ENCODE measurements at regions not wholly inside any gene's neighbourhood (a gene's known extent, or its start where the extent isn't known, plus 50 kb on each side); places are given as distances from the start of the nearest gene placed in this dataset.
"Not testable (repeated sequence)": the region's sequence is repeated elsewhere in the genome, so short reads cannot be mapped to it uniquely, and the experiment has no call there.

- TF ChIP-seq, protein P1, sequence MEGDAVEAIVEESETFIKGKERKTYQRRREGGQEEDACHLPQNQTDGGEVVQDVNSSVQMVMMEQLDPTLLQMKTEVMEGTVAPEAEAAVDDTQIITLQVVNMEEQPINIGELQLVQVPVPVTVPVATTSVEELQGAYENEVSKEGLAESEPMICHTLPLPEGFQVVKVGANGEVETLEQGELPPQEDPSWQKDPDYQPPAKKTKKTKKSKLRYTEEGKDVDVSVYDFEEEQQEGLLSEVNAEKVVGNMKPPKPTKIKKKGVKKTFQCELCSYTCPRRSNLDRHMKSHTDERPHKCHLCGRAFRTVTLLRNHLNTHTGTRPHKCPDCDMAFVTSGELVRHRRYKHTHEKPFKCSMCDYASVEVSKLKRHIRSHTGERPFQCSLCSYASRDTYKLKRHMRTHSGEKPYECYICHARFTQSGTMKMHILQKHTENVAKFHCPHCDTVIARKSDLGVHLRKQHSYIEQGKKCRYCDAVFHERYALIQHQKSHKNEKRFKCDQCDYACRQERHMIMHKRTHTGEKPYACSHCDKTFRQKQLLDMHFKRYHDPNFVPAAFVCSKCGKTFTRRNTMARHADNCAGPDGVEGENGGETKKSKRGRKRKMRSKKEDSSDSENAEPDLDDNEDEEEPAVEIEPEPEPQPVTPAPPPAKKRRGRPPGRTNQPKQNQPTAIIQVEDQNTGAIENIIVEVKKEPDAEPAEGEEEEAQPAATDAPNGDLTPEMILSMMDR (IDR thresholded peaks at IDR 0.05; ENCODE audit: low read depth, low read length) = peak; percentile 34
Observed at GRCh38 chr4:15197005-15197404, 194.7 kb downstream of the CPEB2 start.

GRCh38 chr4:15198070-15198727 is 195.9 kb downstream of the CPEB2 start:
- TF ChIP-seq, protein P1 (IDR thresholded peaks at IDR 0.05; ENCODE audit: low read depth, low read length) = no peak
- H3K36me3 ChIP-seq = no peaks in the 10 kb centered on the region
- H3K9me3 ChIP-seq = no peaks in the 10 kb centered on the region
- DNase-seq = no peak
- H3K4me1 ChIP-seq = no peaks in the 10 kb centered on the region
- no peak overlapping the region for H3K4me3 ChIP-seq (ENCODE audit: low read depth, low read length)
- H3K27me3 ChIP-seq = no peaks in the 10 kb centered on the region

More at GRCh38 chr4:15197005-15197404, 194.7 kb downstream of the CPEB2 start:
- Histone ChIP-seq H3K4me3 (ENCODE audit: low read depth, low read length) (no peak overlapping the region), H3K4me1 (no peaks in the 10 kb centered on the region), H3K36me3 (no peaks in the 10 kb centered on the region), H3K9me3 (no peaks in the 10 kb centered on the region), H3K27me3 (no peaks in the 10 kb centered on the region)
- DNase-seq = peak; percentile 12

DNA sequence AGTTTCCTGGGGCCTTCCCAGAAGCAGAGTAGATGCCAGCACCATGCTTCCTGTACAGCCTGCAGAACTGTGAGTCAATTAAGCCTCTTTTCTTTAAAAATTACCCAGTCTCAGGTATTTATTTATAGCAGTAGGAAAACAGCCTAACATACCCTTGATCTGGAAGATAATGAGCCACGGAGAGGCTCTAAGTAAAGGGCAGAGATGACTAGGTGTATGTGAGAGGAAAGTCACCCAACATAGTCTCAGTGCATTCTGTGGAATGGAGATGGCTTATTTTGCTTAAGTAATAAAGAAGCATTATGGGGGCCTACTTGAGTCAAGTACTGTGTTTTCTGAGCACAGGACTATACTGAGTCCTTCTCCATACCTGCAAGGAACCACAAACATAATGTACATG is 199.5 kb downstream of the CPEB2 start:
- H3K4me1 ChIP-seq = no peaks in the 10 kb centered on the region
- TF ChIP-seq, protein P1 (IDR thresholded peaks at IDR 0.05; ENCODE audit: low read depth, low read length) = no peak
- no peak overlapping the region for H3K4me3 ChIP-seq (ENCODE audit: low read depth, low read length)
- no peak for DNase-seq
- H3K9me3 ChIP-seq = no peaks in the 10 kb centered on the region
- no peaks in the 10 kb centered on the region for H3K27me3 ChIP-seq
- no peaks in the 10 kb centered on the region for H3K36me3 ChIP-seq

- TF ChIP-seq, protein P1 (IDR thresholded peaks at IDR 0.05; ENCODE audit: low read depth, low read length) = no peak
- Histone ChIP-seq H3K4me1 (no peaks in the 10 kb centered on the region), H3K36me3 (no peaks in the 10 kb centered on the region)
Observed at GRCh38 chr4:15202481-15202880, 200.2 kb downstream of the CPEB2 start.

GRCh38 chr4:15206526-15206925 is 204.2 kb downstream of the CPEB2 start:
- not testable (repeated sequence) for H3K36me3 ChIP-seq; H3K4me1 ChIP-seq; H3K4me3 ChIP-seq (ENCODE audit: low read depth, low read length); DNase-seq; H3K9me3 ChIP-seq; H3K27me3 ChIP-seq

More at GRCh38 chr4:15202481-15202880, 200.2 kb downstream of the CPEB2 start:
- H3K4me3 ChIP-seq (ENCODE audit: low read depth, low read length) = no peak overlapping the region
- DNase-seq = no peak
- no peaks in the 10 kb centered on the region for H3K27me3 ChIP-seq
- no peaks in the 10 kb centered on the region for H3K9me3 ChIP-seq

DNA sequence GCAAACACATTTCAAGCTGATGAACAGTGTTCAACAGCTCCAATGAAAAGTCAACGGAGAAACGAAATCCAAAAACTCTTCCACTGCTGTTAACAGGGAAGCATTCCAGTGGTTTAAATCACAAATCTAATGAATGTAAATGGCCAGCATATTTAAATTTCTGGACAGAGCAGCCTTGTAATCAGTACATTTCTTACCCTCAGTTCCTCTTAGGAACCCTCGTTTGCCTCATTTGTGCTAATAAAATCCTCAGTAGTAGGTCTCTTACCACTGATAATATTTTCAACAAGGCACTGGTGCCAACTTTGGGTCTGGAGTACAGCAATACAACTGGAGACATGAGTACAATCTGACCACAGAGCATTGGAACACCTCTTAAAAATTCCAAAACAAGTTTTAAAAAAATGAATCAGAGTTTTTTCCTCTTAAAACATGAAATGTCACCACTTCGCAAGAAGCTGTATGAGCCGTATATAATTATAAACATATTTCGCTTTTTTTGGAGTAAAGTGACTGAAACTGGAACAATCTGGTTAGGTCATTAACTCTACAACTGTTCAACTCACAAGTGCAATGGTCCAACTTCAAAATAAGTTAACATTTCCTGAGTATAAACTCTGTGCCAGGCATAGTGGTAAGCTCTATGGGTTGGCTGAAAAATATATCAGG is 211.2 kb downstream of the CPEB2 start:
- TF ChIP-seq, protein P1 (IDR thresholded peaks at IDR 0.05; ENCODE audit: low read depth, low read length) = no peak
- Histone ChIP-seq H3K9me3 (no peaks in the 10 kb centered on the region), H3K36me3 (no peaks in the 10 kb centered on the region), H3K4me3 (ENCODE audit: low read depth, low read length) (no peak overlapping the region), H3K4me1 (no peaks in the 10 kb centered on the region), H3K27me3 (0 out of 2 replicates have a peak, but pooled peaks cover 3% of the 10 kb centered on the region)
- no peak for DNase-seq
